GM12878 (cell line): ENCODE measurements at regions not wholly inside any gene's neighbourhood (a gene's known extent, or its start where the extent isn't known, plus 50 kb on each side); places are given as distances from the start of the nearest gene placed in this dataset.

ENCODE experiments used
- ATAC-seq: fragments of 200-7000 bp; cut with Tn5 transposase; 3 replicates; pipeline ENCODE4 v1.9.1; 2020; ENCODE audit warnings: mild to moderate bottlenecking, moderate library complexity
- BruUV-seq: library from RNA; stranded (reverse); fragments of 400-500 nt; replicated peaks from 2 replicates; lab custom pipeline; 2021; lab: Mats Ljungman, UMichigan
- CTCF ChIA-PET: fragments of 300-600 bp; sonication (Branson Sonifier 250); formaldehyde crosslinking; extraction: SDS; loops from one replicate; lab custom pipeline; 2021; ENCODE audit warnings: inconsistent platforms; lab: Yijun Ruan, JAX
- POLR2A ChIA-PET: fragments of 350-600 bp; formaldehyde crosslinking; extraction: SDS; loops from one replicate; lab custom pipeline; 2021; ENCODE audit warnings: inconsistent platforms; lab: Charles Lee
- RAD21 ChIA-PET: fragments of 300-600 bp; sonication (Branson Sonifier 250); formaldehyde crosslinking; loops from one replicate; lab custom pipeline; 2023; ENCODE audit warnings: antibody characterized with exemption; ENCODE audit not compliant: unreplicated experiment; lab: Charles Lee
- SMC1A ChIA-PET: fragments of 300-600 bp; sonication (Branson Sonifier 250); formaldehyde crosslinking; loops from one replicate; lab custom pipeline; 2023; ENCODE audit not compliant: unreplicated experiment, uncharacterized antibody; lab: Charles Lee
- DNase-seq: peaks from one replicate; pipeline ENCODE4 v3.0.0-alpha.2; 2011; ENCODE audit warnings: low read depth, low spot score
- FAIRE-seq: peaks from 3 replicates; lab custom pipeline; 2011; peaks lifted over from hg19 to GRCh38; lab: Jason Lieb, UNC
- H2AFZ ChIP-seq: 2 replicates; pipeline ENCODE4 v1.6.0; 2011; ENCODE audit warnings: low read depth, low read length, control low read depth; ENCODE audit not compliant: control insufficient read depth
- H3K27ac ChIP-seq: 2 replicates; pipeline ENCODE4 v1.5.1; 2011; ENCODE audit warnings: control low read depth; ENCODE audit not compliant: control insufficient read depth, insufficient read depth
- H3K27me3 ChIP-seq, 2 experiments: replicated peaks in 1 of 2; 2 replicates each; pipeline versions ENCODE4 v1.6.0 to v1.6.1; 2011; ENCODE audit warnings: low read length in 1 of 2; ENCODE audit not compliant: control insufficient read depth in 2 of 2, insufficient read depth in 2 of 2
- H3K36me3 ChIP-seq, 2 experiments: 2 replicates each; pipeline ENCODE4 v1.5.1; 2011; ENCODE audit warnings: low read length in 1 of 2; ENCODE audit not compliant: control insufficient read depth in 2 of 2, insufficient read depth in 2 of 2
- H3K4me1 ChIP-seq: 2 replicates; pipeline ENCODE4 v1.6.1; 2011; ENCODE audit warnings: mild to moderate bottlenecking, low read length, moderate library complexity, mixed read lengths; ENCODE audit not compliant: control insufficient read depth, insufficient read depth
- H3K4me2 ChIP-seq: 2 replicates; pipeline ENCODE4 v1.6.0; 2011; ENCODE audit warnings: control low read depth; ENCODE audit not compliant: control insufficient read depth, insufficient read depth
- H3K4me3 ChIP-seq: fragments of 200-600 bp; sonication (generic); 2 replicates; pipeline ENCODE4 v1.5.1; 2016
- H3K79me2 ChIP-seq: 2 replicates; pipeline ENCODE4 v1.6.0; 2011; ENCODE audit warnings: low read length; ENCODE audit not compliant: control insufficient read depth, insufficient read depth
- H3K9ac ChIP-seq: 2 replicates; pipeline ENCODE4 v1.8.0; 2011; ENCODE audit warnings: low read length, control low read depth, mixed read lengths; ENCODE audit not compliant: control insufficient read depth, insufficient read depth
- H3K9me3 ChIP-seq: replicated peaks from 3 replicates; pipeline ENCODE4 v1.5.1; 2011; ENCODE audit warnings: mild to moderate bottlenecking, low read length; ENCODE audit not compliant: control insufficient read depth, insufficient read depth
- H4K20me1 ChIP-seq: 2 replicates; pipeline ENCODE4 v1.6.0; 2011; ENCODE audit not compliant: control insufficient read depth, insufficient read depth
- BMI1 ChIP-seq: fragments of 450-650 bp; IDR thresholded peaks from 2 replicates; pipeline ENCODE4 v1.6.1; 2016; ENCODE audit warnings: mild to moderate bottlenecking, moderate library complexity, borderline replicate concordance
- EP300 ChIP-seq, 2 experiments: fragments of 150-350 bp in 1 of 2; IDR thresholded peaks; 2 replicates each; pipeline ENCODE4 v1.6.1; 2011 to 2012; ENCODE audit warnings: low read depth in 2 of 2, low read length in 2 of 2, borderline replicate concordance in 1 of 2, improper control_type of control experiment in 1 of 2, inconsistent platforms in 1 of 2; ENCODE audit not compliant: control insufficient read depth in 1 of 2
- FOXK2 ChIP-seq: fragments of 450-650 bp; IDR thresholded peaks from 2 replicates; pipeline ENCODE4 v1.6.1; 2017; ENCODE audit warnings: mild to moderate bottlenecking, moderate library complexity
- JUNB ChIP-seq: IDR thresholded peaks from 2 replicates; pipeline ENCODE4 v1.6.1; 2016; ENCODE audit warnings: antibody characterized with exemption, mild to moderate bottlenecking
- NR2C1 ChIP-seq: fragments of 450-650 bp; IDR thresholded peaks from 2 replicates; pipeline ENCODE4 v1.6.1; 2017; ENCODE audit warnings: antibody characterized with exemption, mild to moderate bottlenecking, moderate library complexity
- NRF1 ChIP-seq: conservative IDR thresholded peaks from 2 replicates; pipeline ENCODE4 v1.6.1; 2011; ENCODE audit warnings: mild to moderate bottlenecking, low read depth, low read length, improper control_type of control experiment
- PML ChIP-seq: IDR thresholded peaks from 2 replicates; pipeline ENCODE4 v1.6.1; 2012; ENCODE audit warnings: low read length, inconsistent platforms
- RELA ChIP-seq: fragments of 450-650 bp; IDR thresholded peaks from 2 replicates; pipeline ENCODE4 v1.8.0; 2014; ENCODE audit warnings: borderline replicate concordance; ENCODE audit not compliant: partially characterized antibody
- SRF ChIP-seq, 2 experiments: IDR thresholded peaks; 2 replicates each; pipeline ENCODE4 v1.6.1; 2011; ENCODE audit warnings: low read depth in 2 of 2, low read length in 2 of 2, mild to moderate bottlenecking in 1 of 2, moderate library complexity in 1 of 2
- STAT1 ChIP-seq: fragments of 450-650 bp; conservative IDR thresholded peaks from 2 replicates; pipeline ENCODE4 v1.6.1; 2014; ENCODE audit warnings: antibody characterized with exemption, mild to moderate bottlenecking
- WGBS: methylation state at CpG from one replicate; pipeline ENCODE4 v1.1.6; 2016; ENCODE audit warnings: low lambda C conversion rate; ENCODE audit not compliant: insufficient replicate concordance, insufficient coverage; ENCODE audit errors: missing lambda C conversion rate; 5-methylcytosine and 5-hydroxymethylcytosine counted together
- in situ Hi-C: fragments of 300-500 bp; cut with MboI; formaldehyde crosslinking; loops from 9 replicates; pipeline ENCODE4 v1.14.3; 2018; ENCODE audit warnings: mixed read lengths
- intact Hi-C: fragments of 100-400 bp; cut with micrococcal nuclease; formaldehyde crosslinking; loops from one replicate; pipeline ENCODE4 v1.14.2; 2022; ENCODE audit not compliant: unreplicated experiment
- TF ChIP-seq, protein P1 (sequence below): fragments of 450-650 bp; IDR thresholded peaks from 2 replicates; pipeline ENCODE4 v1.6.1; 2017; ENCODE audit warnings: antibody characterized with exemption, mild to moderate bottlenecking, moderate library complexity
- TF ChIP-seq, protein P2 (sequence below): IDR thresholded peaks from 2 replicates; pipeline ENCODE4 v1.6.1; 2011; ENCODE audit warnings: mild to moderate bottlenecking, low read depth, low read length, moderate library complexity; ENCODE audit not compliant: insufficient replicate concordance

DNA sequence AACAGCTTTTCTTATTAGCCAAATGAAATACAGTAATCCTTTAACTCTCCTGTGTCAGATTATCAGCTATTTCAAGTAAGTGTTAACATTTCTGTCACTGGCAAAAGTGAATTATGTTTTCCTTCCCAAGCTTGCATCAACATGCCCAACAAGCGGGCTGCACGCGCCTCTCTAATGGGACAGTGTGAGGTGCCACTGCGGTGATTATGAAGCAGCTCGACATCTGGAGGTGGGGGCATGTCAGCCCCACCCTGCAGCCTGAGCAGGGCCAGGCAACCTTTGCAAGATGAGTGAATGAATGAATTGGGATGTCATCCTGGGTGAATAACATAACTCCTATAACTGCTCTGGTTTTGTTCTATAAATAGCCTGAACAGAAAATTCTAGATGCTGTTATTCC lies 301.4 kb downstream of the ZNF326 start (continued):
- no peak for TF ChIP-seq SRF (IDR thresholded peaks at IDR 0.05; ENCODE audit: low read depth in 2 of 2, low read length in 2 of 2)
- TF ChIP-seq FOXK2, result no peak
- TF ChIP-seq, protein P1, sequence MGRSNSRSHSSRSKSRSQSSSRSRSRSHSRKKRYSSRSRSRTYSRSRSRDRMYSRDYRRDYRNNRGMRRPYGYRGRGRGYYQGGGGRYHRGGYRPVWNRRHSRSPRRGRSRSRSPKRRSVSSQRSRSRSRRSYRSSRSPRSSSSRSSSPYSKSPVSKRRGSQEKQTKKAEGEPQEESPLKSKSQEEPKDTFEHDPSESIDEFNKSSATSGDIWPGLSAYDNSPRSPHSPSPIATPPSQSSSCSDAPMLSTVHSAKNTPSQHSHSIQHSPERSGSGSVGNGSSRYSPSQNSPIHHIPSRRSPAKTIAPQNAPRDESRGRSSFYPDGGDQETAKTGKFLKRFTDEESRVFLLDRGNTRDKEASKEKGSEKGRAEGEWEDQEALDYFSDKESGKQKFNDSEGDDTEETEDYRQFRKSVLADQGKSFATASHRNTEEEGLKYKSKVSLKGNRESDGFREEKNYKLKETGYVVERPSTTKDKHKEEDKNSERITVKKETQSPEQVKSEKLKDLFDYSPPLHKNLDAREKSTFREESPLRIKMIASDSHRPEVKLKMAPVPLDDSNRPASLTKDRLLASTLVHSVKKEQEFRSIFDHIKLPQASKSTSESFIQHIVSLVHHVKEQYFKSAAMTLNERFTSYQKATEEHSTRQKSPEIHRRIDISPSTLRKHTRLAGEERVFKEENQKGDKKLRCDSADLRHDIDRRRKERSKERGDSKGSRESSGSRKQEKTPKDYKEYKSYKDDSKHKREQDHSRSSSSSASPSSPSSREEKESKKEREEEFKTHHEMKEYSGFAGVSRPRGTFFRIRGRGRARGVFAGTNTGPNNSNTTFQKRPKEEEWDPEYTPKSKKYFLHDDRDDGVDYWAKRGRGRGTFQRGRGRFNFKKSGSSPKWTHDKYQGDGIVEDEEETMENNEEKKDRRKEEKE, result no peak
- no peak for TF ChIP-seq STAT1
- TF ChIP-seq EP300 (IDR thresholded peaks at IDR 0.05; ENCODE audit: borderline replicate concordance in 1 of 2, control insufficient read depth in 1 of 2, low read depth in 2 of 2, low read length in 2 of 2), result no peak
- no peak for TF ChIP-seq NRF1

DNA sequence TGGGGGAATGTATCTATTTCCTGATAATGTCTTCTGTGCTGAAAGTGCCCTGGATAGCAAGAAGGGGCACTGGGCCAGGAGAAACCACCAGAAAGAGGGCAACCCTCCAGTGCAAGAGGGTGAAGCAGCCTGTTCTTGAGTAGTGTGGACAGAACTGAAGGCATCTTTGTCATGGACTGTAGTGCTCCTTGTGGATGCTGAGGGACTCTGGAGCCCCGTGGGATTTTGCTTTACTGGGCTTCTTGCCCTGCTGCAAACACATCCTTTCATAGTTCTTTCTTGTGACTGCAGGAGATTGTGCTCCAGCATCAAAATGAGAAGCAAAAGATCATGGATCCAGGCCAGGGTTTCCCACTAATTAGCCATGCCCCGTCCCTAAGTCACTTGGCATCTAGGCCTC lies 300.6 kb downstream of the ZNF326 start:
- no peak overlapping the region for H3K27ac ChIP-seq
- H3K9ac ChIP-seq, result no peak overlapping the region
- no peaks in the 10 kb centered on the region for H3K79me2 ChIP-seq
- H3K4me2 ChIP-seq, result no peak overlapping the region
- DNase-seq (no peak), ATAC-seq (no peak), FAIRE-seq (no peak)
- ChIA-PET SMC1A (interaction anchor here (1.0 kb wide), 1 partner anchor 12 kb away, joined by 3 read pairs; no protein-coding TSS in a partner anchor), POLR2A (no interaction called here), RAD21 (no interaction called here), CTCF (no interaction called here)
- TF ChIP-seq NR2C1 (no peak), BMI1 (no peak), RELA (no peak), PML (no peak), JUNB (no peak)
- TF ChIP-seq, protein P2, sequence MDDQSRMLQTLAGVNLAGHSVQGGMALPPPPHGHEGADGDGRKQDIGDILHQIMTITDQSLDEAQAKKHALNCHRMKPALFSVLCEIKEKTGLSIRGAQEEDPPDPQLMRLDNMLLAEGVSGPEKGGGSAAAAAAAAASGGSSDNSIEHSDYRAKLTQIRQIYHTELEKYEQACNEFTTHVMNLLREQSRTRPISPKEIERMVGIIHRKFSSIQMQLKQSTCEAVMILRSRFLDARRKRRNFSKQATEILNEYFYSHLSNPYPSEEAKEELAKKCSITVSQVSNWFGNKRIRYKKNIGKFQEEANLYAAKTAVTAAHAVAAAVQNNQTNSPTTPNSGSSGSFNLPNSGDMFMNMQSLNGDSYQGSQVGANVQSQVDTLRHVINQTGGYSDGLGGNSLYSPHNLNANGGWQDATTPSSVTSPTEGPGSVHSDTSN, result no peak
- H3K9me3 ChIP-seq, result no peaks in the 10 kb centered on the region
- H2AFZ ChIP-seq, result no peak overlapping the region
- 0% methylated on average over 2 of the region's 2 CpGs for WGBS
- in situ Hi-C loops, result no loop called here
- no peaks in the 10 kb centered on the region for H4K20me1 ChIP-seq
- H3K4me1 ChIP-seq, result no peaks in the 10 kb centered on the region
- no peaks in the 10 kb centered on the region for H3K27me3 ChIP-seq
- no peaks in the 10 kb centered on the region for H3K36me3 ChIP-seq
- intact Hi-C loops, result no loop called here
- no peak overlapping the region for H3K4me3 ChIP-seq
- no TSS peak for BruUV-seq
